ENCODE measurements at regions not wholly inside any gene's neighbourhood (a gene's known extent, or its start where the extent isn't known, plus 50 kb on each side); places are given as distances from the start of the nearest gene placed in this dataset.
"Not testable (repeated sequence)": the region's sequence is repeated elsewhere in the genome, so short reads cannot be mapped to it uniquely, and the experiment has no call there.

DNA sequence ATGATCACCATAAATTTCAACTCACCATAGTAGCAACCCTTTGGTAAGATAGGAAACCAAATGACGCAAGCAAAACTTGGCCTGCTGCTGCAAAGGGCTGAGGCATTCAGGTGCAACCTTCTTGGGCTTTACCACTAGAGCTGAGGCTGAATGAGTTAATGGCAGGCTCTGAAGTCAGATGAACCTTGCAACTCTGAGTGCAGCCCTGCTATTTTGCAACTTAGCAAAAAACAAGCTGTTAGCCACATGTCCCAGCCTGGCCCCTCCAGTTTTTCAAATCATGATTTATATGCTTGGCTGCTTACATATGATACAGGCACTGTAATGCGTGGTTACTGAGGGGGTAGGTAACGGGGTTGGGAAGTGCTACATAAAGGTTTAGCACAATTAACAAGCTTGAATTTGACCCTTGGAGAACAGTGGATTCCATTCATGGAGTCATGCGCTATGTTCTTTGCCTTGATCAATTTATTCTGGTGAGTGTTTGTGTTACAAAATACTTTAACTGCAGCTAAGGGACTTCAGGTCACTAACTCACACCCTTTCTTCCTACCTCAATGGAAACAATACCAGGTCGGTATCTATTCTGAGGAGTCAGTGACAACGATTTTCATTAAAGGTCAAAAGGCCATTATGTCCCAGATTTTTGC lies 80.5 kb upstream of the PPARGC1A start:
- in situ Hi-C loops (cut with MboI; ENCODE audit: low sequenced_read_pairs): no loop called here

DNA sequence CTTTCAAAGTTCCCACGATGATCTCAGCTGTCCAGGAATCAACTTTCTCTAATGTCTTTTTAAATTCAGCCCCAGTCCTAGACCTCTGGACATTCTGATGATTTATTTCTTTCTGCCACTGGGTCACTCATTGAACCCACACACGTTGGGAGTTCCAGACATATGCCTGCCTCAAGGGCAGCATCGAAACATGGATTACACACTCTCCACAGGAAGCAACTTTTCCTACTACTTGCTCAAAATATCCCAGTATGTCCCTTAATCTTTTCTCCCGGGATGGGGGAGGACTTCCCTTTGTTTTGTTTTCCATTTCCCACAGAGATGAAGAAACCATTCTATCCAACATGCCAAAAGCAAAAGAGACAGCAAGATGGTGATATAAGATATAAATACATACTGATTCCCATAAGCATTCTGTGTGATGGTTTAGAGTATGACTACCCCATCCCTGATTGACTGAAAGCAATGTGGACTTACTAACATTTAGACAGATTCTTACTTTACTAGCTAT lies 79.8 kb upstream of the PPARGC1A start:
- in situ Hi-C loops (cut with MboI; ENCODE audit: low sequenced_read_pairs): no loop called here

DNA sequence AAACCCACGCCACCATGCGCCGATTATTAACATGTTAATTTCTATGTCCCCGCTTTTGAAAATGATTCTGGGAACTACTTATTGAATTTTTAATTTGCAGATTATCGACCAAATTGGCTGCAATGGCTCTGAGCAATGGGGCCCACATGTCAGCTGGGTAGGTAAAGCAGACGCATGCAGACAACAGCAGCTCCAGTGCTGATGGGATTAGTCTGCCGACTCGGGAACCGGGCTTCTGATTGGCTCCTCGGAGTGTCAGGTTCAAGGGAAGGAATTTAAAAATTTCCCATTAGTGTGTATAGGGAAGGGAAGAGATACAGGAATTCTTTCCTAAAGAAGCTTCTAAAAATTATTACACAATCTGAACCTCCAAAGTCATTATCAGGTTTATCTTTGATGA lies 77.4 kb upstream of the PPARGC1A start:
- in situ Hi-C loops (cut with MboI; ENCODE audit: low sequenced_read_pairs): no loop called here

GRCh38 chr4:23966725-23967124 lies 76.9 kb upstream of the PPARGC1A start:
- in situ Hi-C loops (cut with MboI; ENCODE audit: low sequenced_read_pairs): no loop called here

DNA sequence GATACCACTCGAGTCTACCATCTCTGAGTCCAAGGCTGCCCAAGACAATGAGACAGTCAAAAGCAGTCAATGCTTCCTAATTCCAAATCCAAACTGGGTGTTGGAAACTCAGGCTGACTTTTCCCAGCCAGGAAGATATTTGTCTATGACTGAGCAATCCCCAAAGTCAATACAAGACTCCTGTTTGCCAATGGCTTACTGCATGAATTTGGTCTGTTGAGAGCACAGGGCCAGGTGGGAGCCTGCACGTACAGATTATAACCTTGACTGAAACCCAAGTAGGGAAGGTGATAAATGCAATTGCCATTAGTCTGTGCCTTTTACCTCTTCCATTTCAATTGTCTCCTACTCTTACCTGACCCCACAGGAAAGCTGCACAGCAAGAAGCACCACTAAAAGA lies 72.6 kb upstream of the PPARGC1A start:
- in situ Hi-C loops (cut with MboI; ENCODE audit: low sequenced_read_pairs): no loop called here

DNA sequence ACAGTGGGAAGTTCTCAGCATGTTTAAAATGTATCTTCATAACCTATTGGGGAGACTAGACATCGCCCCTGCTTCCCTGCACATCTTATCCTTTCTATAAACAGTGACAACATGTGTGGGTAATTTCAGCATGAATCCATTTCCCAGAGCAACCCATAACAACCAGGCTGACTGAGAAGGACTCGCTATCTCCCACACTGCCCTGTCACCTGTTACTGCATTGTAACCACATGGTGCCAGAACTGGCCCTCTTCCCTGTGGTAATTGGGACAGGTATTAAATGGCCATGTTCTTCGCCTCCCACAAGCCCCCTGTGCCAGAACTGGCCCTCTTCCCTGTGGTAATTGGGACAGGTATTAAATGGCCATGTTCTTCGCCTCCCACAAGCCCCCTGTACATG lies 71.5 kb upstream of the PPARGC1A start:
- in situ Hi-C loops (cut with MboI; ENCODE audit: low sequenced_read_pairs): not testable (repeated sequence)

DNA sequence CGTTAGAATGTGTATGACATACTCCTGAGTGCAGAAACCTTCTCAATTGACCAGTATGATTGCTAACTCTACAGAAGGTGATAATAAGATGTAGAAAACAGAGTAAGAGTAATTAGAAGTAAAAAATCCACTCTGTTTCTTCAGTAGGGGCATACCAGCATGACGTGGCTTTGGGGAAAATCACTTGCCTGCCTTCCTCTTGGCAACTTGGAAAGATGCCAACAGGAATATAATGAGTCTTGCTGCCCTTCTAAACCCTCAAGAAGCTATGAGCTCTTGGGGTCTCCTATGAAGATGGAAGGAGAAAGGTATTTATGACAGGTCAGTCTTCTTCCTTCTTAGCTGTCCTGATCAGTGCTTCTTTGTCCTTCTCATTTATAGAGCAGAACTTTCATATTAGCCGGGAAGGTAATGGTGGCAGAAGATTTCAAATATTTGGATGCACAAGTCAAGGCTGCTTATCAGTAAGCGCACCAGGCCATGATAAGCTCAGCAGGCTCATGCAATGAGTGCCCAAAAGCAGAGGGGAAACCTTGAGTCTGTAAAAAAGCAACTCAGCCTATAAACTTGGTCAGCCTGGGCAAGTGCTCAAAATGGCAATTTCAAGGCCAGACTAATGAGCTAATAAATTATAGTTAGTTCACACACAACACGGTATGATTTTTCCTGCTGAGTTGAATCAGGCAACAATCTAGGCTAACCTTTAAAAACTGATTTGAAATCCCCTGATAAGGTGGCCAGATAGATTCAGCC lies 69.7 kb upstream of the PPARGC1A start:
- in situ Hi-C loops (cut with MboI; ENCODE audit: low sequenced_read_pairs): no loop called here

DNA sequence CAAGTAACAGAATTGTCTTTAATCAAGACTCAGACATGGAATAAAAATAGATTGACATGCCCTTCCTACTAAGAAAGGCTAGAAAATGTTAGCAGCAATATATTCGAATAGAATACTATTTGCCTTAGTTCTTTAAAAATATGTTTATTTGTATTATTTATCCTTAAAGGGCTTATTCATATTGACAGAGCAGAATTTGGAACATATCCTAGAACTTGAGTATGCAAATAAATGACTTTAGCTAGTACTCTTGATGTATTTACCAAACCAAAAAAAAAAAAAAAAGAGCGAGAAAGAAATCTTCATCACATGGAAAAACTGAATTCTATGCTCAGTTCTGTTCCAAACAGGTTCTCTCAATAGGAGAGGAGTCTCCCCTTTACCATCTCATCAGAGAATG lies 68.9 kb upstream of the PPARGC1A start:
- in situ Hi-C loops (cut with MboI; ENCODE audit: low sequenced_read_pairs): no loop called here

DNA sequence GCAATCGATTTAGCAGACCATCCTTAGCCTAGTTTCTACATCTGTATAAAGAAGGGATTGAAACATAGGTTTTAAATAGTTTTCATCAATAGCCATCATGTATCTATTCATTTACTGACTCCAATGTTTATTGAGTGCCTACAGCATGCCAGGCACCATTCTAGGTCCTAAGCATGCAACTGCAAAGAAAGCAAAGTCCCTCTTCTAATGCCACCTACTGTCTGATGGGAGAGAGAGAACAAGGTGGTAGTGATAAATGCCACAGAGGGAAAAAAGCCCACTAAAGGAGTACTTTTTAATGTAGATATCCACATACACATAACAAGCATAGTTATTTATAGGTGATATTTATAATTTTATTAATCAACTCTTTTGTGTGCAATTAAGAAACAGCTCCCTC lies 67.6 kb upstream of the PPARGC1A start:
- in situ Hi-C loops (cut with MboI; ENCODE audit: low sequenced_read_pairs): no loop called here

DNA sequence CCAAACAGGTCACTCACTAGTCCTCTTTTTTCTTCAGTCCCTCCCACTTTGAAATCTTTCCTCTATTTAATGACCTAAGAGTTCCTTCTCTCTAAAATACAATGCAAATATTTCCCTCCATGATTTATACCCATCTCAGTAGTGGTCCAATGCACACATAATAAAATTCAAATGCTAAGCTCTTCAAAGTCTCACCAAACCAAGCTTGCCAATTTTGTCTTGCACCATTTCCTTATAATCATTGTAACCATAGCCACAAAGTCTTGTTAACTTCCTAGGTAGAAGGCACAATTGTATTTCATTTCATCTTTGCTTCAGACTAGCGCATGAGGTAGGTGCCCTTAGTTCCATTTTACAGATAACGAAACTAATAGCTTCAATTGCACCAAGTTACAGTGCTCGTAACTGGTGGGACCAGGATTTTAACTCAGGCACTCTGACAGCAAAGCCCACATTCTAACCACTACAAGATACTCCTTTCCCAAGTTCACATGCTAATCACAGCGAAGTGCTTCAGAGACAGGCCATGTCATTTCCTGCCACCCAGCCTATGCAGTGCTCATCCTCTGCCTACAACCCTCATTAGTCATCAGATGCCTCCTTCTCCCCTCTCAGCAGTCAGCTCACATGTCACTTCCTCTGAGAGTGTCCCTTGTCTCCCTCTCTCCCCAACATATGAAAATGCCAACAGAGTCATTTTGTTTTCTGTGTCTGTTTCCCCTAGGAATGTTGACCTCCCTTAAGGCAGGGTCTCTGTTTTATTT lies 66.9 kb upstream of the PPARGC1A start:
- in situ Hi-C loops (cut with MboI; ENCODE audit: low sequenced_read_pairs): no loop called here

- in situ Hi-C loops (cut with MboI; ENCODE audit: low sequenced_read_pairs): no loop called here
Observed at GRCh38 chr4:23952258-23952657, 62.4 kb upstream of the PPARGC1A start.

GRCh38 chr4:23947826-23948225 lies 58.0 kb upstream of the PPARGC1A start:
- in situ Hi-C loops (cut with MboI; ENCODE audit: low sequenced_read_pairs): no loop called here

- in situ Hi-C loops (cut with MboI; ENCODE audit: low sequenced_read_pairs): no loop called here
Observed at GRCh38 chr4:23946299-23946698, 56.5 kb upstream of the PPARGC1A start.

GRCh38 chr4:23945451-23946017 lies 55.7 kb upstream of the PPARGC1A start:
- in situ Hi-C loops (cut with MboI; ENCODE audit: low sequenced_read_pairs): no loop called here

DNA sequence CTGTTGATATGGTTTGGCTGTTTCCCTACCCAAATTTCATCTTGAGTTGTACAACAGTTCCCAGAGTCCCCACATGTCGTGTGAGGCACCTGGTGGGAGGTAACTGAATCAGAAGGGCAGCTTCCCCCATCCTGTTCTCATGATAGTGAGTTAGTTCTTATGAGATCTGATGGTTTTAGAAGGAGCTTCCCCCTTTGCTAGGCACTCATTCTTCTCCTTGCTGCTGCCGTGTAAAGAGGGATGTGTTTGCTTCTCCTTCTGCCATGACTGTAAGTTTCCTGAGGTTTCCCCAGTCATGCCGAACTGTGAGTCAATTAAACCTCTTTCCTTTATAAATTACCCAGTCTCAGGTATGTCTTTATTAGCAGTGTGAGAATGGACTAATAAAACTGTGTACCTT lies 54.7 kb upstream of the PPARGC1A start:
- in situ Hi-C loops (cut with MboI; ENCODE audit: low sequenced_read_pairs): not testable (repeated sequence)

DNA sequence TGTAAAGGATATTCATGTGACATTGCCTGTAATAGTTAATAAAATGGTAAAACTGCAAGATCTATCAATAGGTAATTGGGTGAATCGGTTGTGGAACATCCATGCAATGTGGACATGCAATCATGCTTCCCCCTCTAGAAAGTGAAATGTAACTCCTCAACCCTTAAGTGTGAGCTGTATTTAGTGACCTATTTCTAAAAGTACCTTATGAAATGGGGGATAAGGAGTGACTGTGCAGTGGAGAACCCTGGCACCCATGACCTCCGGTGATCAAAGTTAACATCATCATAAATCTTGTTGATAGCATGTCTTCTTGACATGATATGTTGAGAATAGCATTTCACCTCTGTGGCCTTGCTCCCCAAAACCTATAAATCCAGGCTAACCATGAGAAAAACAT lies 53.6 kb upstream of the PPARGC1A start:
- in situ Hi-C loops (cut with MboI; ENCODE audit: low sequenced_read_pairs): no loop called here

DNA sequence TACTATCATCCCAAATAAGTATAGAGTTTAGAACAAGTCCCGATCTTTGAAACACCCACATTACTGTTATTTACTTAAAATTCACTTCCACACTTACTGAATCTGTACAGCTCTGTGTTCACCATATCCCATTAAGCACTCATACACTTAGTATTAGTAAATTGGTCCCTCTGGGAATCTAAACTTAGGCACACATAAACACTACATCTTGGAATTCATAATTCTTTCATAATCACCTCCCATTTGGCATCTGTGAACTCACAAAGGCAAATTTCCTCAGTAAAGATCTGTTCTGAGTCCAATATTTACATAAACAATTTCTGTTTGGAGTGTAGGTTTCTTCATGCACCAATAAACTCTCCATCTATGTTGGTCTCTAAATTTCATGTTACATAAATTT lies 52.6 kb upstream of the PPARGC1A start:
- in situ Hi-C loops (cut with MboI; ENCODE audit: low sequenced_read_pairs): no loop called here
